Renal cortical epithelial cell (primary cell): ENCODE measurements at regions not wholly inside any gene's neighbourhood (a gene's known extent, or its start where the extent isn't known, plus 50 kb on each side); places are given as distances from the start of the nearest gene placed in this dataset.

ENCODE experiments used
- DNase-seq: peaks from one replicate; pipeline ENCODE4 v3.0.0-alpha.2; 2011; ENCODE audit warnings: low read depth

GRCh38 chr2:60097298-60097697, 456.2 kb downstream of the BCL11A start:
- no peak for DNase-seq

GRCh38 chr2:60096556-60096955, 456.9 kb downstream of the BCL11A start:
- DNase-seq = no peak

DNA sequence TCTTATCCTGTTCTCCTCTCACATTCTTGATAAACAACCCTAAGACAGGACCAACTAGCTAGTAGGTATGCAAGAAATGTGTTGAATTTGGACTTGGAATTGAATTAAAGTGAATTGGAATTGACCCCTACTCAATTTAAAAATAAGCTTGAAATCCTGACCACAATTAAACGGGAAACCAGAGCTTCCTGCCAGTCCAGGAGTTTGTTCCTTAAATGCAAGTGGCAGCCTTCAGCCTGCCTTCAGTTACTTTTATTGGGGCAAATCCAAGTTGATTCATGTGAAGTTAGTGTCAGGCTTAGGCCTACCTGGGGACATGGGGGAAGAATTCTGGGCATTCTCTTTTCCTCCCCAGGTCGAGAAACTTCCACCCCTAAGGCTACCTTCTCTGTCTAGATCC, 457.6 kb downstream of the BCL11A start:
- DNase-seq = no peak

DNA sequence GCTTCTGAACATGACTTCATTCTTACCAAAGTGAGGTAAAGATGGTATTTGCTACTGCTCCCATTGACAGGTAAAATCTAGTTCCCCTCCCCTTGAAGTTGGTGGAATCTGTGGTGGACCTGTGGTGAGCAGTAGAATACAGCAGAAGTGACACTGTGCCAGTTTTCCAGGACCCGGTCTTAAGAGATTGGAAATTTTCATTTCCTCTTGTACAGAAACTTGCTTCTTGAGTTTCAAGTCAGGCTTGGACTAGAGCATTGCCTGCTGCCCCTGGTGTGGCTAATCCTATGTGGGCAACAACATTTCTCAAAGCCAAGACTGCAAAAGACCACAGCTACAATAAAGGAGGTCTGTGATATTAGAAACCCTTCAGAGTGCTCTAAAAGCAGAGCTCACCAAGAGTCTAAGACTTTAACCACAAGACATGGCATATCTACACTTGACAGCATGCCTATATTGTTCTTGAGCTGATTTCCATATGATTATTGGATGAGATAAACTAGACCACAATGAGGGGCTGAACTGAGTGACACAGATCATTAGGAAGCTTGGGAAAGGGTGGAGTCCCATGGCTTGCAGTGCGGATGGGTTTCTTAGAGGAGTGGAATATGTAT, 458.1 kb downstream of the BCL11A start:
- DNase-seq = no peak

- DNase-seq = no peak
Observed at GRCh38 chr2:60094450-60094929, 459.0 kb downstream of the BCL11A start.

GRCh38 chr2:60092781-60093180, 460.7 kb downstream of the BCL11A start:
- no peak for DNase-seq

- DNase-seq = no peak
Observed at GRCh38 chr2:60091894-60092293, 461.6 kb downstream of the BCL11A start.

DNA sequence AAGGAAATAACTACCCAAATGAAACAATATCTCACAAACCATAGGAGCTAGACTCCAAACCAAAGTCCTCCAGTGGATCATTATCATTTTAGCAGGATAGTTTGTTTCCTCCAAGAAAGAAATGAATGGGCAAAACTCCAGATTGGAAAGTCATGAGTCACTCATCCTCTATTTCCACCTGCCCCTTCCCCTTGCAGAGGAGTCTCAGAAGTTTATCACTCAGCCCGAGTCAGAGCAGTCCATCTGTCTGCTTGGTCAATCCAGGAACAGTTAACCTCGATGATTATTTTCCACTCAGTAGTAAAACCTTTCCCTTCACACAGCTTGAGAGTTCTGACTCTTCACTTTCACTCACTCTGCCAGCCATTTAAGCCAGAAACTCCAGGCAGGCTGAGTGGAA, 462.2 kb downstream of the BCL11A start:
- DNase-seq = no peak

- DNase-seq = no peak
Observed at GRCh38 chr2:60079562-60079961, 473.9 kb downstream of the BCL11A start.

DNA sequence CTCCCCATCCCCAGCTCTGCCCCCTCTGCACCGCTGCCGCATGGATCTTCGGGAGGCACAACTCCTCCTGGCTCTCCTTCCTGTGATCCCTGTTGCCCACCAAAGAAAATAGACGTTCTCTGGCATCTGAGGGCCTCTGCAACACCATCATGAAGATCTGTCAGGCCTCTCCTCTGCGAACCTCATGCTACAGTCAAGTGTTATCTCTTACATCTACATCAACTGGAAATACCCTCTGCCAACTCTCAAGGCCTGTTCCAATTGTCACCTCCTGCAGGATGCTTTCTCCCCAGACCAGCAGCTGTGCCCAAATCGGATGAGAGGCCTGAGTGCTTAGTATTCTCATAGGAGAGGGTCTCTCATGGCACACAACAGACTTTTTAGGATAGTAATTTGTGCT, 478.4 kb downstream of the BCL11A start:
- no peak for DNase-seq

DNA sequence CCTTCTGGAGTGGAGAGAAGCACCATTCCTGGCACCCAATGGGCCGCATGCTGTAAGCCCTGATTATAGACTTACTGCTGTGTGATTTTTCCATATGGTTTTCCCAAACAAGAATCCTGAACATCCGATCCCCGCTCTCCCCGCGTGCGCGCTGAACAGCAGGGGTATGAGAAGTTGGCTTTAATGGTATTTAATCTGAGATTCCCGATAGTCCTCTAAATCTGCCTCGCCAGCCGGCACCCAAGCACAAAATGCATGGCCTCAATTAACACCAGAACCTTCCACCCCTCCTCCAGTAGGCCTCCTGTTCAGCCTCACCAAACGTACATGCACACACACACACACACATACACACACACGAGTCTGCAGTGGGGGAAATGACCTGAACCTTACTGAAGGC, 480.3 kb downstream of the BCL11A start:
- no peak for DNase-seq

- no peak for DNase-seq
Observed at GRCh38 chr2:60072609-60073008, 480.8 kb downstream of the BCL11A start.

GRCh38 chr2:60071490-60071831, 482.0 kb downstream of the BCL11A start:
- no peak for DNase-seq

- DNase-seq = no peak
Observed at GRCh38 chr2:60070736-60071489, 482.5 kb downstream of the BCL11A start.

DNA sequence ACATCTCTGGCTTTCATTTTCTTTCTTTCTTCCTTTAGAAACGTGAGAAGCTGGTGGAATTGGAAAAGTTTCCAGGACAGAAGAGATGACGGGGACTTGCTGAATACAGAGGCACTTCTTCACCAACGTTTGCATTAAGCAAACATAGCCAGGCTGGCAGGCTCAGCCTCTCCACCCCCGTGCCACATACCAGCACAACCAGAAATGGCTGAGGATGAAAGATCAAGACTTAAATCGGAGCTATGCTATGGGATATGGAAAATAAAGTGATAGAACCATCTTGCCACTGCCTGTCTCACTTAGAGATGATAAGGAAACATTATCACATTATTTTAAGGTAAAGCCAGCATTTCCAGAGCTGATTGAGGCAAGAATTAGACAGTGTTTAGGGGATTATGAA, 483.3 kb downstream of the BCL11A start:
- no peak for DNase-seq

GRCh38 chr2:60068755-60069154, 484.7 kb downstream of the BCL11A start:
- DNase-seq = no peak

- no peak for DNase-seq
Observed at GRCh38 chr2:60067006-60067405, 486.4 kb downstream of the BCL11A start.

- no peak for DNase-seq
Observed at GRCh38 chr2:60066096-60066839, 487.2 kb downstream of the BCL11A start.

DNA sequence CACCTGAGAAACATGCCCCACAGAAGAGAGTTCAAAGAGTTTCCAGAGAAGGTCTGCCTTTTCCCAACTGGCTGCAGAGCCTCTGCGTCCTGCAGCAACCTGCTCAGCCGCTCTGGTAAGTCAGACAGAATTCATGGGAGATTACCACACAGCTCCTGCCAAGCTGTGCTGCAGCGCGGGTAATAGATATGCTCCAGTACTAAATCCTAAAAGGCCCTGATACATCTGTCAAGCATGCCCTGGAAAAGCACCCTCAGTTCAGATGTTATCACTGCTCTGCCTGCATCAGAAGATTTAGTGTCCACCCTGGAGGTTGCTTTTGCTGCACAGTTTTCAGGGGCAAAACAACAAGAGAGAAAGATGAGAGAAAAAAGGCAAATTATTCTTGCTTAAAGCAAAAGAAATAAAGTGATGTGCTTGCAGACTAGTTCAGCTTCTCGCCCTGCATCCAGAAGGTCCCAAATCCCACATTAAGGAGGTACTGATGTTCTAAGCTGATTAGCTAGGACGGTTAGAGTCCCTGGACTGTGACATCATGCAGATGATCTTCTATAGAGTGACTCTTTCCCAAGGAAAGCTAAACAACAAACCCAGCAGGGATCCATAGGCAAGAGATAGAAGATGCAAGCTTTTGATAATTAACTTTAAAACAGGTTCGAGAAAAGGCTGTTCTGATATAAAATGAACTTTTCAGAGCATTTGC, 488.6 kb downstream of the BCL11A start:
- DNase-seq = no peak

DNA sequence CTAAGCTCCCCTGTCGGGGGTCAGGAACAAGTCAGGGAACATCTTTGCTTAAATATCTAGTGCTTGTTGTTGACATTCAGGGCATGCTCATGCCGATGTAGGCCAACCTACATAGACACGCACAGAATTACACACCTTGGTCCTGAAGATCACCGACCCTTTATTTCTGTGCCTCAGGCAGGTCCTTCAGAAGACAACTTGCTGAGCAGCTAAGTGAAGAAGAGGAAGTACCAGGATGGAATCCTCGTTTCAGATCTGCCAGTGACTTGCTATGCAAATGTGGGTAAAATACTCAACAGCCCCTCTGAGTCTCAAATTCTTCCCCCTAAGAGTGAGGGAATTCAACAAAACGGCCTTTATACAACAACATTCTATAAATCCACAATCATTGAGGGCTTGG, 494.7 kb downstream of the BCL11A start:
- no peak for DNase-seq

GRCh38 chr2:60054571-60055340, 498.7 kb downstream of the BCL11A start:
- no peak for DNase-seq

DNA sequence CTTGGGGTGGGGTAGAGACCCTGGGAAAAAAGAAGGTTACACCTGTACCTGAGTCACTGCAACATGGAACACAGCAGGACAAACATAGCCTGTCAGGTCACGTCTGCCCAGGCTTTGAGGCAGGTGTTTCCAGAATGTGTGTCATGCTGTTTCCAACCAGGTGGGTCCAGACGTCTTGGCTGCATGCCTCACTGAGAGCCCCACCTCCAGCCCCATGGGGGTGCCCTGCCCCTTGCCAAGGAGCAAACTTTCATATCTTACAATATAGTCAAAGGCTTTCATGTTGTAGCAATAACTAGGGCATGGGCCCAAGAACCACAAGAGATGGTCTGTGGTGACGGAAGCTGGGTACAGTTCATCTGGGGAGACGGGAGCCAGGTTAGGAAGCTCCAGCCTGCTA, 499.7 kb downstream of the BCL11A start:
- DNase-seq = no peak
